Ishikawa (cell line): ENCODE measurements at regions not wholly inside any gene's neighbourhood (a gene's known extent, or its start where the extent isn't known, plus 50 kb on each side); places are given as distances from the start of the nearest gene placed in this dataset.

ENCODE experiments used
- CEBPB ChIP-seq: IDR thresholded peaks from 2 replicates; pipeline ENCODE4 v1.6.1; 2012
- CREB1 ChIP-seq: IDR thresholded peaks from 2 replicates; pipeline ENCODE4 v1.6.1; 2012; ENCODE audit warnings: low read depth
- EGR1 ChIP-seq: IDR thresholded peaks from 2 replicates; pipeline ENCODE4 v1.6.1; 2012
- EP300 ChIP-seq: IDR thresholded peaks from 2 replicates; pipeline ENCODE4 v1.6.1; 2012; ENCODE audit warnings: borderline replicate concordance
- FOXM1 ChIP-seq: IDR thresholded peaks from 2 replicates; pipeline ENCODE4 v1.6.1; 2012; ENCODE audit warnings: low read depth, borderline replicate concordance
- NFIC ChIP-seq: IDR thresholded peaks from 2 replicates; pipeline ENCODE4 v1.6.1; 2012
- RAD21 ChIP-seq: IDR thresholded peaks from 2 replicates; pipeline ENCODE4 v1.6.1; 2012; ENCODE audit warnings: low read depth
- TAF1 ChIP-seq: IDR thresholded peaks from 2 replicates; pipeline ENCODE4 v1.6.1; 2012; ENCODE audit warnings: low read depth, mild to moderate bottlenecking
- TCF12 ChIP-seq: IDR thresholded peaks from 2 replicates; pipeline ENCODE4 v1.6.1; 2012; ENCODE audit warnings: low read depth
- TEAD4 ChIP-seq: IDR thresholded peaks from 2 replicates; pipeline ENCODE4 v1.6.1; 2012
- YY1 ChIP-seq: IDR thresholded peaks from 2 replicates; pipeline ENCODE4 v1.6.1; 2012; ENCODE audit warnings: low read depth
- ZBTB7A ChIP-seq: IDR thresholded peaks from 2 replicates; pipeline ENCODE4 v1.6.1; 2012; ENCODE audit warnings: low read depth
- TF ChIP-seq, protein P1 (sequence below): IDR thresholded peaks from 2 replicates; pipeline ENCODE4 v1.6.1; 2012
- TF ChIP-seq, protein P2 (sequence below): IDR thresholded peaks from 2 replicates; pipeline ENCODE4 v1.6.1; 2012
- TF ChIP-seq, protein P3 (sequence below): IDR thresholded peaks from 2 replicates; pipeline ENCODE4 v1.6.1; 2012; ENCODE audit warnings: low read depth, mild to moderate bottlenecking

DNA sequence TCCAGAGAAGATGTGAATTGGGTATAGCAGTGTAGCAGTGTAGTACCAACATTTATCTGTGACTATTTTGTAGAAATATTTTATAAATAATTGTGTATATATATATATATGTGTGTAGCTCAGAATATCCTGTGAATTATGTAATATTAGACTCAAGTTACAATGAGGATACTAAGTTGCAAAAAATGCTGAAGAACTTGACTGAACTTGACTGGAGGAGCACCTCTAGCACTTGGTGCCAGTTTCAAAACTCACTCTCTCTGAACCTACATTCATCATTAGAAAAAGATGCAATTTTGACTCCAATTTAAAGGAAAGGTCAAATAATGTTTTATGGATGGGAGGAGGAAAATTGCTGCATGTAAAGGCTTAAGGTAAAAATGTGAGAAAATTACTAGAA, 285.7 kb upstream of the LMO3 start:
- TF ChIP-seq TEAD4 (no peak), NFIC (no peak), CEBPB (no peak), ZBTB7A (no peak), YY1 (no peak), FOXM1 (no peak), EGR1 (no peak)
- TF ChIP-seq, protein P1, sequence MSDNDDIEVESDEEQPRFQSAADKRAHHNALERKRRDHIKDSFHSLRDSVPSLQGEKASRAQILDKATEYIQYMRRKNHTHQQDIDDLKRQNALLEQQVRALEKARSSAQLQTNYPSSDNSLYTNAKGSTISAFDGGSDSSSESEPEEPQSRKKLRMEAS: no peak

DNA sequence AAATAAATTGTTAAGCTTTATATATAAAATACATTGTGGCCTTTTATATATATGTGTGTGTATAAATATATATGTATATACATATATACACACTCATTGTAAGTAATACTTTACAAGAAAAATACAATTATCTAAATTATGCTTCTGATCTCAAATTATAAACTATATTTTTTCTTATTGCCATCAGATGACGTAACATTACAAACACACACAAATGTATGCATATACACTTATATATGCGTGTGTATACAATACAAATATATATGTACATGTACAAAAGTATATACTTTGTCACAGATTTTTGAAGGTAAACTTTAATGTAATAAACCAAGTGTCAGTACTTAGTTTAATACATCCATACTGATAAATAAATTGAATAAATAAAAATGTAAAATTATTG, 278.9 kb upstream of the LMO3 start:
- no peak for TF ChIP-seq EP300
- TF ChIP-seq YY1: no peak
- TF ChIP-seq NFIC: no peak
- no peak for TF ChIP-seq CEBPB
- no peak for TF ChIP-seq EGR1
- no peak for TF ChIP-seq FOXM1
- TF ChIP-seq, protein P2, sequence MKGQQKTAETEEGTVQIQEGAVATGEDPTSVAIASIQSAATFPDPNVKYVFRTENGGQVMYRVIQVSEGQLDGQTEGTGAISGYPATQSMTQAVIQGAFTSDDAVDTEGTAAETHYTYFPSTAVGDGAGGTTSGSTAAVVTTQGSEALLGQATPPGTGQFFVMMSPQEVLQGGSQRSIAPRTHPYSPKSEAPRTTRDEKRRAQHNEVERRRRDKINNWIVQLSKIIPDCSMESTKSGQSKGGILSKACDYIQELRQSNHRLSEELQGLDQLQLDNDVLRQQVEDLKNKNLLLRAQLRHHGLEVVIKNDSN: no peak
- TF ChIP-seq CREB1: no peak
- TF ChIP-seq, protein P3, sequence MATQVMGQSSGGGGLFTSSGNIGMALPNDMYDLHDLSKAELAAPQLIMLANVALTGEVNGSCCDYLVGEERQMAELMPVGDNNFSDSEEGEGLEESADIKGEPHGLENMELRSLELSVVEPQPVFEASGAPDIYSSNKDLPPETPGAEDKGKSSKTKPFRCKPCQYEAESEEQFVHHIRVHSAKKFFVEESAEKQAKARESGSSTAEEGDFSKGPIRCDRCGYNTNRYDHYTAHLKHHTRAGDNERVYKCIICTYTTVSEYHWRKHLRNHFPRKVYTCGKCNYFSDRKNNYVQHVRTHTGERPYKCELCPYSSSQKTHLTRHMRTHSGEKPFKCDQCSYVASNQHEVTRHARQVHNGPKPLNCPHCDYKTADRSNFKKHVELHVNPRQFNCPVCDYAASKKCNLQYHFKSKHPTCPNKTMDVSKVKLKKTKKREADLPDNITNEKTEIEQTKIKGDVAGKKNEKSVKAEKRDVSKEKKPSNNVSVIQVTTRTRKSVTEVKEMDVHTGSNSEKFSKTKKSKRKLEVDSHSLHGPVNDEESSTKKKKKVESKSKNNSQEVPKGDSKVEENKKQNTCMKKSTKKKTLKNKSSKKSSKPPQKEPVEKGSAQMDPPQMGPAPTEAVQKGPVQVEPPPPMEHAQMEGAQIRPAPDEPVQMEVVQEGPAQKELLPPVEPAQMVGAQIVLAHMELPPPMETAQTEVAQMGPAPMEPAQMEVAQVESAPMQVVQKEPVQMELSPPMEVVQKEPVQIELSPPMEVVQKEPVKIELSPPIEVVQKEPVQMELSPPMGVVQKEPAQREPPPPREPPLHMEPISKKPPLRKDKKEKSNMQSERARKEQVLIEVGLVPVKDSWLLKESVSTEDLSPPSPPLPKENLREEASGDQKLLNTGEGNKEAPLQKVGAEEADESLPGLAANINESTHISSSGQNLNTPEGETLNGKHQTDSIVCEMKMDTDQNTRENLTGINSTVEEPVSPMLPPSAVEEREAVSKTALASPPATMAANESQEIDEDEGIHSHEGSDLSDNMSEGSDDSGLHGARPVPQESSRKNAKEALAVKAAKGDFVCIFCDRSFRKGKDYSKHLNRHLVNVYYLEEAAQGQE: no peak
- TF ChIP-seq ZBTB7A: no peak
- no peak for TF ChIP-seq TAF1
- no peak for TF ChIP-seq RAD21
- TF ChIP-seq TEAD4: no peak
- no peak for TF ChIP-seq TCF12
- TF ChIP-seq, protein P1: no peak

DNA sequence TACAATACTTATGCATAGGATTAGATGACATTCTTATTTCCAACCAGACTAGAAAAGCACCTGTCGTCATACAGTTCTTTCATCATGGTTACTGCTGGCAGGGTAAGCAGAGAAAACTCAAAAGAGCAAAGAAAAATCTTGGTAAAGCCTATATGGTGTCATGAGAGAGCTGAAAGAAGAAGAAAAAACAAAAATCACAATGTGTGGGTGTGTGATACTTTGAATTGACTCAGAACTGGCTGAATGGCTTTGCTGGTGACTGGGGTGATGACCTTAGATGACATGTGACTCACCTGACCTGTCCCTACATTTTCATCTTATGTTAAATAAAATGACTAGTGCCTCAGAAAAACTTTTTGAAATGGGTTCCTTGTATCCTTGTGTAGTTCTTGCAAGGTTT, 278.1 kb upstream of the LMO3 start:
- no peak for TF ChIP-seq TAF1
- TF ChIP-seq CREB1: no peak
- TF ChIP-seq RAD21: no peak
- TF ChIP-seq TEAD4: no peak
- no peak for TF ChIP-seq FOXM1
- no peak for TF ChIP-seq ZBTB7A
- TF ChIP-seq, protein P1: no peak
- TF ChIP-seq NFIC: no peak
- TF ChIP-seq, protein P3: no peak
- TF ChIP-seq TCF12: no peak
- no peak for TF ChIP-seq YY1
- TF ChIP-seq EGR1: no peak
- no peak for TF ChIP-seq EP300
- TF ChIP-seq, protein P2: no peak
- no peak for TF ChIP-seq CEBPB

DNA sequence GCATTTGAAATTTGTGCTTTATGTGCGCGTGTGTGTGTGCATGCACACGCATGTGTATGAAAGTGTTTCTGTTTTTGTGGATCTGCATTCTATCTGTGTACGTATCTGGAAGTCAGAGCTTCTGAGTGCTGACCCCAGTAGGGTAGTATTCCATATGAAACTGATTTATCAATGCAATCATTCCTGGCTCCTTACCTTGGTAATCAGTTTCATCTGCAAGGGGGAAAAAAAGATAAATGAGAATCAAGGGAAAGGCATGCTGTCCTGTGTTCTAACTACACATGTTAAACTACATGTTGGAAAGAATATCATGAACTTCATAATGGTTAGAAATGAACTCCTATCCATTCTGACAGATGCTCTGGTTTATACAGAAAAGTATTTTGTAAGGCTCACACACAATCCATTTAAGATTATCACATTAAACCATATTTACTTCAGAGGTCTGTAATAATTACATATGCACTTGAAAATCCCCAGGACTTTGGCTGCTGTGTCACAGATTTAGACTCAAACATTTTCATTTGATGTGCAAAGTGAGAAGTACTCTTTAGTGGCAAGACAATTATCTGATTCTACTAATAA, 276.1 kb upstream of the LMO3 start:
- no peak for TF ChIP-seq FOXM1

DNA sequence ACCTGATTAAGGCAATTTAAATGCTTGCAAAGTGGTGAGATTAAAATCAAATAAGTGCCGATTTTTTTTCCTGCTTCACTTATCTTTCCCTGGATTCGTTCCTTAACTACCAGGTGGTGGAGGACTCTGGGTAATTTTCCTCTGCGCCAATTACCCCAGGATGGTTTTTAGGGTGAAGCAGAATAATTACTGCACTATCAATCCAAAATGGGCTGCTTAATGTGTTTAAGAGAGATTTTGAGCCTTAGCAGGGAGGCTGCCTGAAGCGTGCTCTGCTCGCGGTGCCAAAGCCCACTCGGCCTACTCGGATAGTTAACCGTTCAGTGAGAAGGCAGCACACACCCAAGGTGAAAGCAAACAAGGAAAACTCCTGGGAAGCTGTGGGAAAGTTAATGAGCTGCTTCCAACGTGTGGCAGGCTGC, 274.9 kb upstream of the LMO3 start:
- TF ChIP-seq, protein P3: no peak
- no peak for TF ChIP-seq CEBPB
